Activated CD8-positive, alpha-beta T cell treated with anti-CD3 and anti-CD28 coated beads, Interleukin-2, amount 10 ng/mL, durations not matched to agents 7 days and 5 days (primary cell): ENCODE measurements at regions not wholly inside any gene's neighbourhood (a gene's known extent, or its start where the extent isn't known, plus 50 kb on each side); places are given as distances from the start of the nearest gene placed in this dataset.
"Not testable (repeated sequence)": the region's sequence is repeated elsewhere in the genome, so short reads cannot be mapped to it uniquely, and the experiment has no call there.

Source experiments
- ATAC-seq: fragments of 150-1000 bp; cut with Tn5 transposase; one replicate; pipeline ENCODE4 v1.10.0; 2021; ENCODE audit warnings: moderate library complexity
- CTCF ChIA-PET: fragments of 350-600 bp; sonication (Branson Sonifier 250); formaldehyde crosslinking; loops from one replicate; lab custom pipeline; 2021; ENCODE audit warnings: antibody characterized with exemption; lab: Charles Lee
- POLR2A ChIA-PET: fragments of 350-600 bp; sonication (Branson Sonifier 250); formaldehyde crosslinking; loops from one replicate; lab custom pipeline; 2021; ENCODE audit warnings: antibody characterized with exemption; lab: Charles Lee
- DNase-seq: peaks from one replicate; pipeline ENCODE4 v3.0.0-alpha.2; 2020
- H3K27ac Mint-ChIP-seq: one replicate; pipeline ENCODE4 v1.8.0; 2021; ENCODE audit warnings: mild to moderate bottlenecking, mixed read lengths
- H3K27me3 Mint-ChIP-seq: one replicate; pipeline ENCODE4 v1.8.0; 2021; ENCODE audit warnings: low read depth, mixed read lengths
- H3K36me3 Mint-ChIP-seq: one replicate; pipeline ENCODE4 v1.8.0; 2021; ENCODE audit warnings: low read depth, mixed read lengths
- H3K4me1 Mint-ChIP-seq: one replicate; pipeline ENCODE4 v1.8.0; 2021; ENCODE audit warnings: low read depth, mixed read lengths
- H3K4me3 Mint-ChIP-seq: one replicate; pipeline ENCODE4 v1.8.0; 2021; ENCODE audit warnings: mild to moderate bottlenecking, mixed read lengths
- H3K9me3 Mint-ChIP-seq: one replicate; pipeline ENCODE4 v1.8.0; 2022; ENCODE audit warnings: mixed read lengths; ENCODE audit not compliant: insufficient read depth

GRCh38 chr19:22545751-22546150, 88.4 kb upstream of the ZNF492 start:
- H3K36me3 Mint-ChIP-seq, result no peaks in the 10 kb centered on the region
- H3K27me3 Mint-ChIP-seq, result no peaks in the 10 kb centered on the region
- H3K27ac Mint-ChIP-seq, result no peak overlapping the region
- H3K4me3 Mint-ChIP-seq, result no peak overlapping the region
- ChIA-PET POLR2A (no interaction called here), CTCF (no interaction called here)
- DNase-seq (peak; percentile 24), ATAC-seq (no peak)
- no peaks in the 10 kb centered on the region for H3K4me1 Mint-ChIP-seq
- H3K9me3 Mint-ChIP-seq, result peaks cover 38% of the 10 kb centered on the region

GRCh38 chr19:22533761-22534160, 100.4 kb upstream of the ZNF492 start:
- Mint-ChIP-seq H3K27ac (no peak overlapping the region), H3K4me3 (no peak overlapping the region), H3K27me3 (no peaks in the 10 kb centered on the region), H3K4me1 (no peaks in the 10 kb centered on the region), H3K9me3 (peaks cover 51% of the 10 kb centered on the region), H3K36me3 (no peaks in the 10 kb centered on the region)
- CTCF ChIA-PET, result no interaction called here
- DNase-seq, result no peak
- ATAC-seq, result no peak
- POLR2A ChIA-PET, result no interaction called here

- Mint-ChIP-seq H3K27me3 (no peaks in the 10 kb centered on the region), H3K9me3 (peaks cover 43% of the 10 kb centered on the region), H3K4me3 (no peak overlapping the region), H3K4me1 (no peaks in the 10 kb centered on the region), H3K36me3 (no peaks in the 10 kb centered on the region), H3K27ac (no peak overlapping the region)
- ATAC-seq (no peak), DNase-seq (no peak)
- ChIA-PET POLR2A (no interaction called here), CTCF (no interaction called here)
These were observed 101.5 kb upstream of the ZNF492 start for GRCh38 chr19:22532388-22533300.

- Mint-ChIP-seq H3K27me3 (no peaks in the 10 kb centered on the region), H3K36me3 (no peaks in the 10 kb centered on the region), H3K27ac (no peak overlapping the region), H3K4me3 (no peak overlapping the region), H3K9me3 (peaks cover 52% of the 10 kb centered on the region), H3K4me1 (no peaks in the 10 kb centered on the region)
- ATAC-seq (no peak), DNase-seq (no peak)
- ChIA-PET CTCF (no interaction called here), POLR2A (no interaction called here)
These were observed 104.1 kb upstream of the ZNF492 start for GRCh38 chr19:22530042-22530441.

- Mint-ChIP-seq H3K27ac (no peak overlapping the region), H3K4me1 (no peaks in the 10 kb centered on the region), H3K36me3 (no peaks in the 10 kb centered on the region), H3K9me3 (peaks cover 53% of the 10 kb centered on the region), H3K4me3 (no peak overlapping the region), H3K27me3 (no peaks in the 10 kb centered on the region)
- ChIA-PET CTCF (no interaction called here), POLR2A (no interaction called here)
- DNase-seq (no peak), ATAC-seq (no peak)
These were observed 105.2 kb upstream of the ZNF492 start for GRCh38 chr19:22528956-22529355.

GRCh38 chr19:22527554-22527953, 105.4 kb upstream of the ZNF98 start:
- no peaks in the 10 kb centered on the region for H3K4me1 Mint-ChIP-seq
- H3K36me3 Mint-ChIP-seq, result no peaks in the 10 kb centered on the region
- CTCF ChIA-PET, result no interaction called here
- peaks cover 53% of the 10 kb centered on the region for H3K9me3 Mint-ChIP-seq
- no peak overlapping the region for H3K4me3 Mint-ChIP-seq
- H3K27me3 Mint-ChIP-seq, result no peaks in the 10 kb centered on the region
- no peak for DNase-seq
- no peak for ATAC-seq
- POLR2A ChIA-PET, result no interaction called here
- no peak overlapping the region for H3K27ac Mint-ChIP-seq

GRCh38 chr19:22526661-22527272, 104.6 kb upstream of the ZNF98 start:
- POLR2A ChIA-PET, result no interaction called here
- Mint-ChIP-seq H3K36me3 (no peaks in the 10 kb centered on the region), H3K27ac (no peak overlapping the region), H3K4me1 (no peaks in the 10 kb centered on the region), H3K9me3 (peaks cover 49% of the 10 kb centered on the region), H3K27me3 (no peaks in the 10 kb centered on the region), H3K4me3 (no peak overlapping the region)
- DNase-seq (no peak), ATAC-seq (no peak)
- CTCF ChIA-PET, result no interaction called here

GRCh38 chr19:22523940-22524339, 101.8 kb upstream of the ZNF98 start:
- H3K27me3 Mint-ChIP-seq, result no peaks in the 10 kb centered on the region
- DNase-seq (no peak), ATAC-seq (no peak)
- H3K27ac Mint-ChIP-seq, result no peak overlapping the region
- POLR2A ChIA-PET, result no interaction called here
- no peaks in the 10 kb centered on the region for H3K4me1 Mint-ChIP-seq
- H3K9me3 Mint-ChIP-seq, result peaks cover 42% of the 10 kb centered on the region
- CTCF ChIA-PET, result no interaction called here
- no peaks in the 10 kb centered on the region for H3K36me3 Mint-ChIP-seq
- H3K4me3 Mint-ChIP-seq, result no peak overlapping the region

GRCh38 chr19:22519562-22519961, 97.4 kb upstream of the ZNF98 start:
- H3K4me3 Mint-ChIP-seq, POLR2A ChIA-PET, DNase-seq, H3K4me1 Mint-ChIP-seq, H3K36me3 Mint-ChIP-seq, H3K27ac Mint-ChIP-seq, H3K27me3 Mint-ChIP-seq, CTCF ChIA-PET, ATAC-seq: not testable (repeated sequence)
- H3K9me3 Mint-ChIP-seq, result peaks cover 34% of the 10 kb centered on the region

GRCh38 chr19:22519152-22519551, 97.0 kb upstream of the ZNF98 start:
- POLR2A ChIA-PET, result no interaction called here
- Mint-ChIP-seq H3K9me3 (peaks cover 35% of the 10 kb centered on the region), H3K36me3 (no peaks in the 10 kb centered on the region), H3K27ac (no peak overlapping the region), H3K4me1 (no peaks in the 10 kb centered on the region), H3K27me3 (no peaks in the 10 kb centered on the region), H3K4me3 (no peak overlapping the region)
- CTCF ChIA-PET, result no interaction called here
- DNase-seq, result no peak
- no peak for ATAC-seq

- no peak overlapping the region for H3K27ac Mint-ChIP-seq
- H3K27me3 Mint-ChIP-seq, result no peaks in the 10 kb centered on the region
These were observed 95.6 kb upstream of the ZNF98 start for GRCh38 chr19:22517496-22518411.

GRCh38 chr19:22515435-22515834, 93.3 kb upstream of the ZNF98 start:
- H3K27ac Mint-ChIP-seq, result no peak overlapping the region
- POLR2A ChIA-PET, result no interaction called here
- no peak for ATAC-seq

More at GRCh38 chr19:22517496-22518411, 95.6 kb upstream of the ZNF98 start:
- Mint-ChIP-seq H3K9me3 (peaks cover 34% of the 10 kb centered on the region), H3K36me3 (no peaks in the 10 kb centered on the region), H3K4me1 (no peaks in the 10 kb centered on the region), H3K4me3 (no peak overlapping the region)
- CTCF ChIA-PET, result no interaction called here
- POLR2A ChIA-PET, result no interaction called here
- ATAC-seq (no peak), DNase-seq (no peak)

More at GRCh38 chr19:22515435-22515834, 93.3 kb upstream of the ZNF98 start:
- no peak for DNase-seq
- no peaks in the 10 kb centered on the region for H3K4me1 Mint-ChIP-seq
- H3K36me3 Mint-ChIP-seq, result no peaks in the 10 kb centered on the region
- CTCF ChIA-PET, result no interaction called here
- no peaks in the 10 kb centered on the region for H3K27me3 Mint-ChIP-seq
- no peak overlapping the region for H3K4me3 Mint-ChIP-seq
- H3K9me3 Mint-ChIP-seq, result peaks cover 29% of the 10 kb centered on the region
